Thyroid gland (tissue), 4 donors: ENCODE measurements at regions not wholly inside any gene's neighbourhood (a gene's known extent, or its start where the extent isn't known, plus 50 kb on each side); places are given as distances from the start of the nearest gene placed in this dataset.
"Not testable (repeated sequence)": the region's sequence is repeated elsewhere in the genome, so short reads cannot be mapped to it uniquely, and the experiment has no call there.

Experiments used
- DNase-seq, 2 donors: peaks; one replicate each; pipeline ENCODE4 v3.0.0-alpha.2; 2019
- H3K27ac ChIP-seq, 3 donors: fragments of 200-600 bp; sonication (generic); 1 replicate in 2 of 3; 2 replicates in 1 of 3; pipeline ENCODE4 v1.5.1; 2016 to 2019; ENCODE audit warnings: mild to moderate bottlenecking in 1 of 3, moderate library complexity in 1 of 3
- H3K27me3 ChIP-seq: fragments of 200-600 bp; sonication (generic); one replicate; pipeline ENCODE4 v1.5.1; 2019
- H3K36me3 ChIP-seq, 2 donors: fragments of 200-600 bp; sonication (generic); one replicate each; pipeline ENCODE4 v1.5.1; 2016 to 2019
- H3K4me1 ChIP-seq, 2 donors: fragments of 200-600 bp; sonication (generic); one replicate each; pipeline ENCODE4 v1.5.1; 2017 to 2019
- H3K4me3 ChIP-seq, 3 donors: fragments of 200-600 bp; sonication (generic); replicated peaks in 1 of 3; 1 replicate in 2 of 3; 2 replicates in 1 of 3; pipeline ENCODE4 v1.5.1; 2016; ENCODE audit warnings: mild to moderate bottlenecking in 1 of 3
- H3K9me3 ChIP-seq: fragments of 200-600 bp; sonication (generic); one replicate; pipeline ENCODE4 v1.5.1; 2017
- CTCF ChIP-seq, 6 experiments: fragments of 200-600 bp in 3 of 6; fragments of 450-650 bp in 3 of 6; sonication (generic) in 3 of 6; IDR thresholded peaks; one replicate each; pipeline ENCODE4 v1.5.1; 2016 to 2019; ENCODE audit warnings: antibody characterized with exemption in 6 of 6, mild to moderate bottlenecking in 2 of 6, inconsistent platforms in 1 of 6, moderate library complexity in 1 of 6
- POLR2A ChIP-seq, 2 donors: fragments of 450-650 bp; IDR thresholded peaks; one replicate each; pipeline ENCODE4 v1.6.1; 2017; ENCODE audit warnings: antibody characterized with exemption in 2 of 2, mild to moderate bottlenecking in 2 of 2, moderate library complexity in 1 of 2
- WGBS, 2 donors: methylation state at CpG; one replicate each; pipeline ENCODE4 v1.1.5; 2017; 5-methylcytosine and 5-hydroxymethylcytosine counted together
- intact Hi-C: fragments of 100-400 bp; cut with DNase I; formaldehyde crosslinking; loops from one replicate; pipeline ENCODE4 v1.15.1; 2023

DNA sequence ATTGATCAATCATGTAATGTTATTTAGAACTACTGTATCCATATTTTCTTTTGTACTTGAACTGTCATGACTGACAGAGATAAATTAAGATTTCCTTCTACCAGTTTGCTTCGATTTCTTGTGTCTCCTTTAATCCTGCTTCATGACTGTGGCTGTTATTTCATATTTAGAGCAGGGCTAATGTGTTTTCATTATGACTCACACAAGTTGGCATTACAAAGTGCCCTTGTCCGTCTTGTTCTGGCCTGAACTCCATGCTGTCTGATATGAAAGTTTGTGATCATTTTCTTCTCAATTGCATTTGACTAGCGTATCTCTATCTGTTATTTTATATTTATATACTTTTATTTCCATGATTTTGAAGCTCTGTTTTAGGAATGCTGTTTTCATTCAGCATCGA lies 344.1 kb upstream of the PRKCQ start:
- DNase-seq: no peak
- 64 to 75% methylated on average over 4 of the region's 4 CpGs for WGBS, 2 donors
- H3K9me3 ChIP-seq: no peaks in the 10 kb centered on the region
- no peaks in the 10 kb centered on the region for H3K36me3 ChIP-seq
- no peak overlapping the region for H3K27ac ChIP-seq
- intact Hi-C loops: no loop called here
- no peak overlapping the region for H3K4me3 ChIP-seq
- no peaks in the 10 kb centered on the region for H3K4me1 ChIP-seq
- TF ChIP-seq CTCF (IDR thresholded peaks at IDR 0.05): no peak
- TF ChIP-seq POLR2A (IDR thresholded peaks at IDR 0.05): no peak
- no peaks in the 10 kb centered on the region for H3K27me3 ChIP-seq

DNA sequence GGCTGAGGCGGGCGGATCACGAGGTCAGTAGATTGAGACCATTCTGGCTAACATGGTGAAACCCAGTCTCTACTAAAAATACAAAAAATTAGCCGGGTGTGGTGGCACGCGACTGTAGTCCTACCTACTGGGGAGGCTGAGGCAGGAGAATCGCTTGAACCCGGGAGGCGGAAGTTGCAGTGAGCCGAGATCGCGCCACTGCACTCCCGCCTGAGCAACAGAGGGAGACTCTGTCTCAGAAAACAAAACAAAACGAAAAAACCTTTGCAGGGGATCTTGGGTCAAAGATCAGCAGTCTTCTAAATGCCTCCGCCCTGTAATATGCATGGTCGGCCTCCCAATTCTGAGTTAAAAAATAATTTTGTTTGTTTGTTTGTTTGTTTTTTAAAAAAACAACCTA lies 340.9 kb upstream of the PRKCQ start:
- DNase-seq, H3K4me1 ChIP-seq, H3K27ac ChIP-seq, H3K4me3 ChIP-seq, H3K36me3 ChIP-seq, H3K9me3 ChIP-seq, H3K27me3 ChIP-seq, intact Hi-C loops: not testable (repeated sequence)
- WGBS, 2 donors: 84 to 88% methylated on average over 16 of the region's 16 CpGs

- intact Hi-C loops: no loop called here
- TF ChIP-seq POLR2A (IDR thresholded peaks at IDR 0.05) (no peak), CTCF (IDR thresholded peaks at IDR 0.05) (peak; percentile 23 to 84 (median 61))
- Histone ChIP-seq H3K4me3 (no peak overlapping the region), H3K27ac (no peak overlapping the region), H3K27me3 (no peaks in the 10 kb centered on the region), H3K9me3 (no peaks in the 10 kb centered on the region), H3K4me1 (no peaks in the 10 kb centered on the region), H3K36me3 (no peaks in the 10 kb centered on the region)
- DNase-seq: peak; percentile 75 to 79
- WGBS, 2 donors: 26 to 27% methylated on average over 26 of the region's 26 CpGs
These were observed 340.3 kb upstream of the PRKCQ start for GRCh38 chr10:6920072-6921019.

DNA sequence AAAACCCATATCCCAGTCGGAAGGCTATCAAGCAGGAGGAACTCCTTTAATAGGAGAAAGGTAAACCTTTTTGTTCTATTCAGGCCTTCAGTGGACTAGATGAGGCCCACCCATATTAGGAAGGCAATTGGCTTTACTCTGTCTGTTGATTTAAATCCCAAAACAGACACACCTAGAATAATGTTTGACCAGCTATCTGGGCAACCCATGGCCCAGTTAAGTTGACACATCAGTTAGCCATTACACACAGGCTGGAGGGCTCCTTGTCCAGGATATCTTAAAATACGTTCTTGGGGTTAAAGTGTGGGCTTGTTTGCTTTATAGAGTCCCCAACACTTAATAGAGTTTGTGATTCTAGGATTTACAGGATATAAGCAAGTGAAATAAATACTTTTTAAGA lies 339.0 kb upstream of the PRKCQ start:
- Histone ChIP-seq H3K4me1 (no peaks in the 10 kb centered on the region), H3K27ac (no peak overlapping the region), H3K27me3 (no peaks in the 10 kb centered on the region), H3K9me3 (no peaks in the 10 kb centered on the region), H3K4me3 (no peak overlapping the region), H3K36me3 (no peaks in the 10 kb centered on the region)
- 96 to 98% methylated on average over 2 of the region's 2 CpGs for WGBS, 2 donors
- intact Hi-C loops: loop anchor here (10.0 kb wide), 1 partner anchor 496 kb away; the partner anchor contains the start of gene SFMBT2
- TF ChIP-seq CTCF (IDR thresholded peaks at IDR 0.05): no peak
- no peak for TF ChIP-seq POLR2A (IDR thresholded peaks at IDR 0.05)
- DNase-seq: no peak

GRCh38 chr10:6918305-6918704 lies 338.2 kb upstream of the PRKCQ start:
- peak; percentile 40 to 60 for DNase-seq
- no peak overlapping the region for H3K27ac ChIP-seq
- H3K36me3 ChIP-seq: no peaks in the 10 kb centered on the region
- no peaks in the 10 kb centered on the region for H3K9me3 ChIP-seq
- intact Hi-C loops: loop anchor here (10.0 kb wide), 1 partner anchor 496 kb away; the partner anchor contains the start of gene SFMBT2
- WGBS, 2 donors: 62 to 69% methylated on average over 6 of the region's 6 CpGs
- H3K4me1 ChIP-seq: no peaks in the 10 kb centered on the region
- H3K27me3 ChIP-seq: no peaks in the 10 kb centered on the region
- TF ChIP-seq CTCF (IDR thresholded peaks at IDR 0.05) (peak in 3 of 6 experiments; percentile 25 to 55 (median 44)), POLR2A (IDR thresholded peaks at IDR 0.05) (no peak)
- H3K4me3 ChIP-seq: no peak overlapping the region
